ENCODE measurements at regions not wholly inside any gene's neighbourhood (a gene's known extent, or its start where the extent isn't known, plus 50 kb on each side); places are given as distances from the start of the nearest gene placed in this dataset.

- TF ChIP-seq WRNIP1 (IDR thresholded peaks at IDR 0.05; ENCODE audit: borderline replicate concordance, low read depth, low read length): no peak
- no peak for TF ChIP-seq PAX8 (IDR thresholded peaks at IDR 0.05)
- TF ChIP-seq MEF2B (IDR thresholded peaks at IDR 0.05; ENCODE audit: partially characterized antibody, poor library complexity, severe bottlenecking): no peak
- TF ChIP-seq USF2 (IDR thresholded peaks at IDR 0.05; ENCODE audit: borderline replicate concordance, low read depth, low read length): no peak
- TF ChIP-seq GABPA (IDR thresholded peaks at IDR 0.05; ENCODE audit: low read depth): no peak
- TF ChIP-seq TARDBP (IDR thresholded peaks at IDR 0.05; ENCODE audit: borderline replicate concordance): no peak
- no peak for TF ChIP-seq SMAD1 (IDR thresholded peaks at IDR 0.05; ENCODE audit: low read depth, partially characterized antibody)
- no peak for TF ChIP-seq ETV6 (conservative IDR thresholded peaks at IDR 0.05 in 1 of 2, IDR thresholded peaks at IDR 0.05 in 1 of 2; ENCODE audit: borderline replicate concordance in 1 of 2, low read depth in 1 of 2)
- TF ChIP-seq CBX5 (IDR thresholded peaks at IDR 0.05; ENCODE audit: low read depth): no peak
- H3K4me2 ChIP-seq (ENCODE audit: control insufficient read depth, insufficient read depth): no peak overlapping the region
- H2AFZ ChIP-seq (ENCODE audit: control insufficient read depth, low read depth, low read length): no peak overlapping the region
- ChIA-PET CTCF (no interaction called here), RAD21 (ENCODE audit: unreplicated experiment) (no interaction called here), POLR2A (no interaction called here), SMC1A (ENCODE audit: uncharacterized antibody, unreplicated experiment) (no interaction called here)
- 4% methylated on average over 1 of the region's 1 CpG for WGBS (ENCODE audit: insufficient coverage, insufficient replicate concordance, low lambda C conversion rate, missing lambda C conversion rate)
- no peaks in the 10 kb centered on the region for H4K20me1 ChIP-seq (ENCODE audit: control insufficient read depth, insufficient read depth)
- in situ Hi-C loops (cut with MboI): no loop called here
- FAIRE-seq (no peak), ATAC-seq (no peak), DNase-seq (ENCODE audit: low read depth, low spot score) (no peak)
- H3K9ac ChIP-seq (ENCODE audit: control insufficient read depth, insufficient read depth, low read length): no peak overlapping the region
- no TSS peak for BruUV-seq (replicated peaks)
- intact Hi-C loops (cut with micrococcal nuclease; ENCODE audit: unreplicated experiment): no loop called here
- no peak overlapping the region for H3K4me3 ChIP-seq
- H3K36me3 ChIP-seq (ENCODE audit: control insufficient read depth in 2 of 2, insufficient read depth in 2 of 2, low read length in 1 of 2): no peaks in the 10 kb centered on the region
- H3K9me3 ChIP-seq (replicated peaks; ENCODE audit: control insufficient read depth, insufficient read depth, low read length): no peaks in the 10 kb centered on the region
- H3K4me1 ChIP-seq (ENCODE audit: control insufficient read depth, insufficient read depth, low read length): no peaks in the 10 kb centered on the region
- no peaks in the 10 kb centered on the region for H3K79me2 ChIP-seq (ENCODE audit: control insufficient read depth, insufficient read depth, low read length)
- H3K27me3 ChIP-seq (replicated peaks in 1 of 2; ENCODE audit: control insufficient read depth in 2 of 2, insufficient read depth in 2 of 2, low read length in 1 of 2): no peaks in the 10 kb centered on the region
- H3K27ac ChIP-seq (ENCODE audit: control insufficient read depth, insufficient read depth): no peak overlapping the region
Observed at GRCh38 chr6:19083801-19084200, 696.7 kb downstream of the RNF144B start.

Data from GM12878 (cell line).